GM12878 (cell line): ENCODE measurements at regions not wholly inside any gene's neighbourhood (a gene's known extent, or its start where the extent isn't known, plus 50 kb on each side); places are given as distances from the start of the nearest gene placed in this dataset.

ENCODE experiments used
- ATAC-seq: fragments of 200-7000 bp; cut with Tn5 transposase; 3 replicates; pipeline ENCODE4 v1.9.1; 2020; ENCODE audit warnings: mild to moderate bottlenecking, moderate library complexity
- BruUV-seq: library from RNA; stranded (reverse); fragments of 400-500 nt; replicated peaks from 2 replicates; lab custom pipeline; 2021; lab: Mats Ljungman, UMichigan
- CTCF ChIA-PET: fragments of 300-600 bp; sonication (Branson Sonifier 250); formaldehyde crosslinking; extraction: SDS; loops from one replicate; lab custom pipeline; 2021; ENCODE audit warnings: inconsistent platforms; lab: Yijun Ruan, JAX
- POLR2A ChIA-PET: fragments of 350-600 bp; formaldehyde crosslinking; extraction: SDS; loops from one replicate; lab custom pipeline; 2021; ENCODE audit warnings: inconsistent platforms; lab: Charles Lee
- RAD21 ChIA-PET: fragments of 300-600 bp; sonication (Branson Sonifier 250); formaldehyde crosslinking; loops from one replicate; lab custom pipeline; 2023; ENCODE audit warnings: antibody characterized with exemption; ENCODE audit not compliant: unreplicated experiment; lab: Charles Lee
- SMC1A ChIA-PET: fragments of 300-600 bp; sonication (Branson Sonifier 250); formaldehyde crosslinking; loops from one replicate; lab custom pipeline; 2023; ENCODE audit not compliant: unreplicated experiment, uncharacterized antibody; lab: Charles Lee
- DNase-seq: peaks from one replicate; pipeline ENCODE4 v3.0.0-alpha.2; 2011; ENCODE audit warnings: low read depth, low spot score
- FAIRE-seq: peaks from 3 replicates; lab custom pipeline; 2011; peaks lifted over from hg19 to GRCh38; lab: Jason Lieb, UNC
- H2AFZ ChIP-seq: 2 replicates; pipeline ENCODE4 v1.6.0; 2011; ENCODE audit warnings: low read depth, low read length, control low read depth; ENCODE audit not compliant: control insufficient read depth
- H3K27ac ChIP-seq: 2 replicates; pipeline ENCODE4 v1.5.1; 2011; ENCODE audit warnings: control low read depth; ENCODE audit not compliant: control insufficient read depth, insufficient read depth
- H3K27me3 ChIP-seq, 2 experiments: replicated peaks in 1 of 2; 2 replicates each; pipeline versions ENCODE4 v1.6.0 to v1.6.1; 2011; ENCODE audit warnings: low read length in 1 of 2; ENCODE audit not compliant: control insufficient read depth in 2 of 2, insufficient read depth in 2 of 2
- H3K36me3 ChIP-seq, 2 experiments: 2 replicates each; pipeline ENCODE4 v1.5.1; 2011; ENCODE audit warnings: low read length in 1 of 2; ENCODE audit not compliant: control insufficient read depth in 2 of 2, insufficient read depth in 2 of 2
- H3K4me1 ChIP-seq: 2 replicates; pipeline ENCODE4 v1.6.1; 2011; ENCODE audit warnings: mild to moderate bottlenecking, low read length, moderate library complexity, mixed read lengths; ENCODE audit not compliant: control insufficient read depth, insufficient read depth
- H3K4me2 ChIP-seq: 2 replicates; pipeline ENCODE4 v1.6.0; 2011; ENCODE audit warnings: control low read depth; ENCODE audit not compliant: control insufficient read depth, insufficient read depth
- H3K4me3 ChIP-seq: fragments of 200-600 bp; sonication (generic); 2 replicates; pipeline ENCODE4 v1.5.1; 2016
- H3K79me2 ChIP-seq: 2 replicates; pipeline ENCODE4 v1.6.0; 2011; ENCODE audit warnings: low read length; ENCODE audit not compliant: control insufficient read depth, insufficient read depth
- H3K9ac ChIP-seq: 2 replicates; pipeline ENCODE4 v1.8.0; 2011; ENCODE audit warnings: low read length, control low read depth, mixed read lengths; ENCODE audit not compliant: control insufficient read depth, insufficient read depth
- H3K9me3 ChIP-seq: replicated peaks from 3 replicates; pipeline ENCODE4 v1.5.1; 2011; ENCODE audit warnings: mild to moderate bottlenecking, low read length; ENCODE audit not compliant: control insufficient read depth, insufficient read depth
- H4K20me1 ChIP-seq: 2 replicates; pipeline ENCODE4 v1.6.0; 2011; ENCODE audit not compliant: control insufficient read depth, insufficient read depth
- BCLAF1 ChIP-seq: fragments of 450-650 bp; IDR thresholded peaks from 2 replicates; pipeline ENCODE4 v1.6.1; 2017; ENCODE audit warnings: antibody characterized with exemption, mild to moderate bottlenecking, moderate library complexity
- CBX5 ChIP-seq: sonication (generic); IDR thresholded peaks from 2 replicates; pipeline ENCODE4 v1.6.1; 2016; ENCODE audit warnings: low read depth, moderate library complexity, mild to moderate bottlenecking, inconsistent platforms
- MYC ChIP-seq: IDR thresholded peaks from 2 replicates; pipeline ENCODE4 v1.6.1; 2011; ENCODE audit warnings: mild to moderate bottlenecking, low read length, moderate library complexity, inconsistent platforms; ENCODE audit not compliant: insufficient read depth, insufficient replicate concordance, insufficient read length, severe bottlenecking
- NFYB ChIP-seq: IDR thresholded peaks from 2 replicates; pipeline ENCODE4 v1.6.1; 2011; ENCODE audit warnings: low read depth, mild to moderate bottlenecking, low read length, improper control_type of control experiment, moderate library complexity; ENCODE audit not compliant: insufficient read depth
- PKNOX1 ChIP-seq: fragments of 450-650 bp; IDR thresholded peaks from 2 replicates; pipeline ENCODE4 v1.6.1; 2016; ENCODE audit warnings: mild to moderate bottlenecking
- RAD21 ChIP-seq: IDR thresholded peaks from 2 replicates; pipeline ENCODE4 v1.6.1; 2011; ENCODE audit warnings: mild to moderate bottlenecking, low read depth, low read length, moderate library complexity; ENCODE audit not compliant: insufficient read depth
- RELA ChIP-seq: fragments of 450-650 bp; IDR thresholded peaks from 2 replicates; pipeline ENCODE4 v1.8.0; 2014; ENCODE audit warnings: borderline replicate concordance; ENCODE audit not compliant: partially characterized antibody
- SIN3A ChIP-seq: IDR thresholded peaks from 2 replicates; pipeline ENCODE4 v1.6.1; 2012; ENCODE audit warnings: low read depth, low read length, improper control_type of control experiment
- ZSCAN29 ChIP-seq: fragments of 450-650 bp; IDR thresholded peaks from 2 replicates; pipeline ENCODE4 v1.6.1; 2017; ENCODE audit warnings: mild to moderate bottlenecking, moderate library complexity
- WGBS: methylation state at CpG from one replicate; pipeline ENCODE4 v1.1.6; 2016; ENCODE audit warnings: low lambda C conversion rate; ENCODE audit not compliant: insufficient replicate concordance, insufficient coverage; ENCODE audit errors: missing lambda C conversion rate; 5-methylcytosine and 5-hydroxymethylcytosine counted together
- in situ Hi-C: fragments of 300-500 bp; cut with MboI; formaldehyde crosslinking; loops from 9 replicates; pipeline ENCODE4 v1.14.3; 2018; ENCODE audit warnings: mixed read lengths
- intact Hi-C: fragments of 100-400 bp; cut with micrococcal nuclease; formaldehyde crosslinking; loops from one replicate; pipeline ENCODE4 v1.14.2; 2022; ENCODE audit not compliant: unreplicated experiment

GRCh38 chr12:67720351-67720856 is 71.9 kb downstream of the DYRK2 start:
- TF ChIP-seq NFYB (0 out of 2 replicates have a peak, but pooled peaks have one; percentile 39), SIN3A (no peak), PKNOX1 (peak; percentile 57; the same call in 1 of the 2 replicates)
- FAIRE-seq, result no peak
- Histone ChIP-seq H4K20me1 (no peaks in the 10 kb centered on the region), H3K4me2 (no peak overlapping the region), H3K36me3 (no peaks in the 10 kb centered on the region), H3K9me3 (no peaks in the 10 kb centered on the region), H2AFZ (no peak overlapping the region), H3K27ac (no peak overlapping the region), H3K4me1 (no peaks in the 10 kb centered on the region), H3K9ac (no peak overlapping the region), H3K79me2 (no peaks in the 10 kb centered on the region), H3K27me3 (no peaks in the 10 kb centered on the region; a peak in 2 of 4 replicates), H3K4me3 (no peak overlapping the region)
- ChIA-PET POLR2A (interaction anchor here (0.6 kb wide), 1 partner anchor 130 kb away, joined by 3 read pairs; no protein-coding TSS in a partner anchor), RAD21 (no interaction called here), CTCF (interaction anchor here (2.1 kb wide), 1 partner anchor 15 kb away, joined by 5 read pairs; no protein-coding TSS in a partner anchor), SMC1A (interaction anchor here (1.2 to 1.5 kb wide), 2 partner anchors 13 to 56 kb away, joined by 3 read pairs; no protein-coding TSS in a partner anchor)
- no peak for DNase-seq
- WGBS, result 57% methylated on average over 3 of the region's 3 CpGs
- no TSS peak for BruUV-seq
- intact Hi-C loops, result no loop called here
- ATAC-seq, result no peak
- in situ Hi-C loops, result no loop called here

GRCh38 chr12:67721248-67721647 is 72.7 kb downstream of the DYRK2 start:
- FAIRE-seq, result no peak
- in situ Hi-C loops, result no loop called here
- SMC1A ChIA-PET, result interaction anchor here (0.6 to 1.5 kb wide), 3 partner anchors 12 to 107 kb away, joined by 3 read pairs; no protein-coding TSS in a partner anchor
- TF ChIP-seq BCLAF1 (no peak), RELA (no peak), MYC (no peak), RAD21 (no peak), ZSCAN29 (no peak), CBX5 (no peak)

More at GRCh38 chr12:67721248-67721647, 72.7 kb downstream of the DYRK2 start:
- no TSS peak for BruUV-seq
- ChIA-PET CTCF (interaction anchor here (1.0 to 2.1 kb wide), 2 partner anchors 9 to 16 kb away, joined by 3 to 5 read pairs; no protein-coding TSS in a partner anchor), POLR2A (interaction anchor here (0.6 kb wide), 1 partner anchor 131 kb away, joined by 3 read pairs; no protein-coding TSS in a partner anchor), RAD21 (no interaction called here)
- no peak overlapping the region for H2AFZ ChIP-seq
- no peaks in the 10 kb centered on the region for H4K20me1 ChIP-seq
- ATAC-seq (no peak), DNase-seq (no peak)
- intact Hi-C loops, result no loop called here
- no peaks in the 10 kb centered on the region for H3K9me3 ChIP-seq
- no peak overlapping the region for H3K27ac ChIP-seq
- H3K36me3 ChIP-seq, result no peaks in the 10 kb centered on the region
- H3K27me3 ChIP-seq, result no peaks in the 10 kb centered on the region; a peak in 1 of 4 replicates
- 73% methylated on average over 4 of the region's 4 CpGs for WGBS
- no peaks in the 10 kb centered on the region for H3K4me1 ChIP-seq
- no peak overlapping the region for H3K9ac ChIP-seq
- no peak overlapping the region for H3K4me2 ChIP-seq
- H3K4me3 ChIP-seq, result no peak overlapping the region
- no peaks in the 10 kb centered on the region for H3K79me2 ChIP-seq
